KMS-11 (cell line): ENCODE measurements at regions not wholly inside any gene's neighbourhood (a gene's known extent, or its start where the extent isn't known, plus 50 kb on each side); places are given as distances from the start of the nearest gene placed in this dataset.

Experiments used
- H2AFZ ChIP-seq: fragments of 200-600 bp; sonication (generic); 2 replicates; pipeline ENCODE4 v1.6.1; 2016; ENCODE audit warnings: antibody characterized with exemption, mixed run types, low read depth
- H3K27ac ChIP-seq: fragments of 200-600 bp; sonication (generic); 2 replicates; pipeline ENCODE4 v1.6.1; 2016; ENCODE audit warnings: mild to moderate bottlenecking, mixed run types
- H3K27me3 ChIP-seq: fragments of 200-600 bp; sonication (generic); 2 replicates; pipeline ENCODE4 v1.6.1; 2017; ENCODE audit warnings: mild to moderate bottlenecking, low read depth, mixed run types, moderate library complexity; ENCODE audit not compliant: insufficient read depth
- H3K36me3 ChIP-seq: fragments of 200-600 bp; sonication (generic); 2 replicates; pipeline ENCODE4 v1.6.1; 2017; ENCODE audit warnings: mild to moderate bottlenecking, mixed run types; ENCODE audit not compliant: insufficient read depth
- H3K4me1 ChIP-seq: fragments of 200-600 bp; sonication (generic); 2 replicates; pipeline ENCODE4 v1.6.1; 2016; ENCODE audit warnings: mild to moderate bottlenecking, low read depth, mixed run types; ENCODE audit not compliant: poor library complexity, severe bottlenecking
- H3K4me2 ChIP-seq: fragments of 200-600 bp; sonication (generic); 2 replicates; pipeline ENCODE4 v1.7.0; 2016; ENCODE audit warnings: mild to moderate bottlenecking, mixed run types
- H3K4me3 ChIP-seq: fragments of 200-600 bp; sonication (generic); IDR thresholded peaks from 2 replicates; pipeline ENCODE4 v1.6.1; 2017; ENCODE audit warnings: low read depth, low read length, mixed read lengths; ENCODE audit not compliant: insufficient read depth
- H3K79me2 ChIP-seq: fragments of 200-600 bp; sonication (generic); 2 replicates; pipeline ENCODE4 v1.6.1; 2016; ENCODE audit warnings: low read depth, mixed run types; ENCODE audit not compliant: insufficient read depth
- H3K9ac ChIP-seq: fragments of 200-600 bp; sonication (generic); 2 replicates; pipeline ENCODE4 v1.6.1; 2016; ENCODE audit warnings: mild to moderate bottlenecking, mixed run types
- H4K20me1 ChIP-seq: fragments of 200-600 bp; sonication (generic); 2 replicates; pipeline ENCODE4 v1.6.1; 2016; ENCODE audit warnings: mild to moderate bottlenecking, mixed run types; ENCODE audit not compliant: insufficient read depth
- CTCF ChIP-seq: fragments of 200-600 bp; sonication (generic); conservative IDR thresholded peaks from 2 replicates; pipeline ENCODE4 v1.6.1; 2017; ENCODE audit warnings: low read depth, mild to moderate bottlenecking, antibody characterized with exemption, low read length, moderate library complexity, mixed read lengths

GRCh38 chr11:28743061-28743550 is 634.9 kb downstream of the METTL15 start:
- no peaks in the 10 kb centered on the region for H3K4me1 ChIP-seq
- no peaks in the 10 kb centered on the region for H3K79me2 ChIP-seq
- no peak overlapping the region for H3K9ac ChIP-seq
- no peak overlapping the region for H3K27ac ChIP-seq
- no peak for TF ChIP-seq CTCF
- no peaks in the 10 kb centered on the region for H3K36me3 ChIP-seq
- no peaks in the 10 kb centered on the region for H4K20me1 ChIP-seq
- H3K4me3 ChIP-seq: no peak overlapping the region
- no peak overlapping the region for H3K4me2 ChIP-seq
- H3K27me3 ChIP-seq: no peaks in the 10 kb centered on the region
- H2AFZ ChIP-seq: no peak overlapping the region

- TF ChIP-seq CTCF: no peak
- H3K79me2 ChIP-seq: no peaks in the 10 kb centered on the region
Observed at GRCh38 chr11:28739489-28740280, 631.5 kb downstream of the METTL15 start.

GRCh38 chr11:28738549-28738948 is 630.4 kb downstream of the METTL15 start:
- H3K79me2 ChIP-seq: no peaks in the 10 kb centered on the region
- H2AFZ ChIP-seq: no peak overlapping the region
- TF ChIP-seq CTCF: no peak
- H4K20me1 ChIP-seq: no peaks in the 10 kb centered on the region
- H3K36me3 ChIP-seq: no peaks in the 10 kb centered on the region
- no peak overlapping the region for H3K27ac ChIP-seq
- H3K4me2 ChIP-seq: no peak overlapping the region
- peaks cover 26% of the 10 kb centered on the region for H3K4me1 ChIP-seq
- H3K4me3 ChIP-seq: no peak overlapping the region
- no peaks in the 10 kb centered on the region for H3K27me3 ChIP-seq
- no peak overlapping the region for H3K9ac ChIP-seq

More at GRCh38 chr11:28739489-28740280, 631.5 kb downstream of the METTL15 start:
- Histone ChIP-seq H3K27ac (no peak overlapping the region), H3K36me3 (no peaks in the 10 kb centered on the region), H2AFZ (no peak overlapping the region), H4K20me1 (no peaks in the 10 kb centered on the region), H3K4me3 (no peak overlapping the region), H3K4me2 (no peak overlapping the region), H3K9ac (no peak overlapping the region), H3K4me1 (peaks cover 22% of the 10 kb centered on the region), H3K27me3 (no peaks in the 10 kb centered on the region)

GRCh38 chr11:28736256-28736655 is 628.1 kb downstream of the METTL15 start:
- Histone ChIP-seq H3K79me2 (no peaks in the 10 kb centered on the region), H3K4me1 (peaks cover 26% of the 10 kb centered on the region), H3K27me3 (no peaks in the 10 kb centered on the region), H4K20me1 (no peaks in the 10 kb centered on the region), H3K9ac (no peak overlapping the region), H3K27ac (no peak overlapping the region), H3K36me3 (no peaks in the 10 kb centered on the region), H2AFZ (no peak overlapping the region), H3K4me3 (no peak overlapping the region), H3K4me2 (peak overlapping the region; percentile 20; the same call in 1 of the 2 replicates)
- no peak for TF ChIP-seq CTCF
